NCI-H1105 treated with DMSO at 0.1 percent for 48 hours (cell line): ENCODE measurements at regions not wholly inside any gene's neighbourhood (a gene's known extent, or its start where the extent isn't known, plus 50 kb on each side); places are given as distances from the start of the nearest gene placed in this dataset.

ENCODE experiments used
- DNase-seq: peaks from one replicate; lab custom pipeline; 2025; lab: John Stamatoyannopoulos, UW

DNA sequence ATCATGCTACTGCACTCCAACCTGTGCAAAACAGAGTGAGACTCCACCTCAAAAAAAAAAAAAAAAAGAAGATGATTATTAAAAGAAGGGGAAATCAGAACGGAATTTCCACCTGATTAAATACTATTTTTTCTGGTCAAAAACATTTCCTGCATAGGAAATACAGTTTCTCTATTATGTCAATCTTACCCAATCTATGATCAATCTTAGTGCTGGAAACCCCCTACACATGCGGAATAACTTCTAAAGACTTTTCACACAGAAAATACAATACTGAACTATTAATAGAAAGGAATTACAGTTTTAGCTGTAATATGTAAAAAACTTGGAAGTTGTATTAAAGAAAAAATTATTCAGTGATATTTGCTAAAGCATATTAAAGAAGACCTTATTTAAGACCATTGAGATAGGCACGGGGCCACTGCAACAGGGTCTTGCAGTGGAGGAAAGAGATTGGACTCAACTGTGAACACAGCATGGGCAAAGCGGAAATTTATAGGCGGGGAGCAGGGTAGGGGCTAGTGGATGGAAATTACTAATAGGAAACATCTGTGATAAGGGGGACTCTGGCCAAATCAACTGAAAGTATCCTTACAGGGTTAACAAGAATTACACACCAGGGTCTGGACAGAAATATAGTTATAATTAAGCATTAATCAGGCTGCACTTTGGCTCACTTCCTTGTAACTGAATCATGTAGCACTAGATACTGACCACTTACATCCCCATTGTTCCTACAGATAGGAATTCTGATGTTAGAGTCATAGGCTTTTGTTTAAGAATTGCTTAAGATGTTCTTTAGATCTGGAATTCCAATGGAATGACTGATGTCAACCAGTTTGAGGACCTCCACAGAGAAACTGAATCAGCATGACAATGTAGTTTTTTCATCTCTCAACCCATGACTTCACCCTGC is 411.5 kb upstream of the DDI1 start:
- DNase-seq = no peak

DNA sequence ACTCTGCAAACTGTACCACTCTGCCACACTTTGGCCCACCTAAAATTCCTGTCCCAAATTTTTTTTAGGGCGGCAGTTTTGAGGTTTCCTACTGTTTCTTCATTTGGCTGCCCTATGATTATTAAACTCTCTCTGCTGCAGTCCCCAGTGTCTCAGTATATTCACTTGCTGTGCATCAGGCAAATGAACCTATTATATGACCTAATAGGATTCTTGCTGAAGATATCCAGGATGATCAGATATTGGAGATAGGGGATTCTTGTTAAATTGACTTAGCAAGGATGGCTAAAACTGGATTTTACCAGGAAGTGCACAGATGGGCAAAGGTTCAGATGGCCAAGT is 410.8 kb upstream of the DDI1 start:
- DNase-seq = no peak

- no peak for DNase-seq
Observed at GRCh38 chr11:103628121-103628520, 408.3 kb upstream of the DDI1 start.

- no peak for DNase-seq
Observed at GRCh38 chr11:103631841-103632240, 404.6 kb upstream of the DDI1 start.

- no peak for DNase-seq
Observed at GRCh38 chr11:103633068-103633788, 403.2 kb upstream of the DDI1 start.

DNA sequence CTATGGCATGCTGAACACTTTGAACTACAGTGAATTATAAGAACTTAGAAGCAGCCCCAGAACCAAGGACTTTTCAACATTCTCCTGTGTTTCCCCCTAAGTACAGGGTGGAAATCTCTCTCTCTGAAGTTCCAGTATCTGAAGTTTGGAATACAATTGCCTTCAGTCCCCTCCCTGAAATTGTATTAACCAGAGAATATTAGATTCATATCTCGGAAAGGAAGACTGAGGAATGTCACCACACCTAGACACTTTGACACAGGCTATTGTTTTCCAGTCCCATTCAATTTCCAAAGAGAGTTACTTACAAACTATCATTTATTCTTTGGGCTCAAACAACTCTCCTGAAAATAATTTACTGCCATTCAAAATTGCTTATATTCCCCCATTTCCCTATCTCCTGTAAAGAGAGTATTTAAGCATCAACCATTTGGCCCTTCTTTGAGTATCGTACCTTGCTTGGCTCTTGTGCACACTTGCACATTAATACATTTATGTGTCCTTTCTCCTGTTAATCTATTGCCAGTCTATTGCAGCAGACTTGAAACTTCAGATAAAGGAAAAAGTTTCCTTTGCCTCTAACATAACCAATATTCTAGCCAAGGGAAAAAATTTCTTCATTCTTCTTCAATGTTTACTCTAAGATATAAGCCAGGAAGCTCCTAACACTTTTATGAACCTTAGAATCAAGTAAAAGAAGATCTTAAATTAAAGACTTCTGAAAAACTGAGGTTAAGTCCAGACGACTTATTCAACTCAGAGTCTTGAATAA is 402.4 kb upstream of the DDI1 start:
- no peak for DNase-seq

DNA sequence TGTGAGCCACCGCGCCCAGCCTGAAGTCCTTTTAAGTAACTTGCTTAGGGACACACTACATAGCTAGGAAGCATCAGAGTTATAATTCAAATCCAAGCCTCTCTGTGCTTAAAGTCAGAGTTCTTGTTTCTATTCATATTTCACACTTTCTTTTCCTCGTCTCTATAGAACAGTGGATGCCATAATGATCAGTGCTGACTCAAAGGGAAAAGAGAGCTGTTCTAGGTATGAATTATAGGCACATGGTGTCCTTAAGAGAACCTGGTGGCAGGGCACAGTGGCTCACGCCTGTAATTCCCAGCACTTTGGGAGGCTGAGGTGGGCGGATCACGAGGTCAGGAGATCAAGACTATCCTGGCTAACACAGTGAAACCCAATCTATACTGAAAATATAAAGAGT is 400.2 kb upstream of the DDI1 start:
- DNase-seq = no peak

DNA sequence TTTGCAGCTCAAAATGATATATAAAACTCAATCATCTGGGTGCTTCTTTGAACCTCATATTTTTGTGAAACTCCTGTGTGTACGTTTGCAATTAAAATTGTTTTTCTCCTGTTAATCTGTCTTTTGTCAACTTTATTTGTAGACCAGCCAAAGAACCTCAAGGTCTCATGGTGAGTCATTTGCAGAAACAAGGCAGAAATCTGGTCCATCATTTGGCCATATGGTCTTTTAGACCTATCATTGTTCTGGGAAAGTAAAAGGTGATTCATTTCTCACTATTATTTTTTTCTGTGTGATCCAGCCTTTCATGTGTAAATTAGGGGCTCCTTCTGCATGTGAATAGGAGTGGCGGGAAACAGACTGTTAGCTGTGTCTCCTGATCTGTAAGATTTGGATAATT is 399.1 kb upstream of the DDI1 start:
- DNase-seq = no peak

DNA sequence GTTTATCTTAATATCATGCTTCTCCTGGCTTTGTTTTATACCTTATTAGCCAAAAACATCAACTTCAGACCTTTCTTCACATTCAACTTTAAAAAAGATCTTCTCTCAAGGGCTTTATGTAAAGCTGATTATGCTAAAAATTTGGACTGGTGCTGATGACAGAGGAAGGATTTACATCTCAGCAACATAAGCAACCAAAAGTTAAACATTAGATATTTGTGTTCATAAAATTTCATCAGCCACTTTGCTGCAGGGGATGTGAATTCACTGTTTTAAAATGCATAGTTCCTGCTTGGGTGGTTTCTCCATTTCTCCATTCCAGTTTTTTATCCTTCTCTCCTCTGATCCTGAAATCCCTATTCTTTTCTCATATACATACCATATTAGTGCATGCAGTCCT is 398.6 kb upstream of the DDI1 start:
- no peak for DNase-seq

GRCh38 chr11:103644676-103645075 is 391.8 kb upstream of the DDI1 start:
- no peak for DNase-seq

DNA sequence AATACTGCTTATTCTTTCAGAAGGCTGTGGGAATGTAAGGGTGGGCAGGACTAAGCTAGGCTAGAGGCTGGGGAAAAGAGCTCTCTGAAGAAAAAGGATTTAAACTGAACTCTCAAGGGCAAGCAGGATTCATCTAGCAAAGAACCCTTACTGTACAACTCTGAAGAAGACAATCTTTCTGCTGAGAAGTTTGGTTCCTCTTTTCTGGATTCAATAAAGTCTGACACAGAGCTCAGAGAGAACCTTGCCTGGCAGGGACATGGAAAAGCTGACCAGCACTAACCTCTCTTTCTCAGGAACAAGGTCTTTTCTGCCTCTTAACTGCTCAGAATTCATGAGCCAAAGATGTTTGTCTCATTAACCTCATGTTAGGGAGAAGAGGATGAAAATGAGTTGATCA is 388.4 kb upstream of the DDI1 start:
- no peak for DNase-seq

DNA sequence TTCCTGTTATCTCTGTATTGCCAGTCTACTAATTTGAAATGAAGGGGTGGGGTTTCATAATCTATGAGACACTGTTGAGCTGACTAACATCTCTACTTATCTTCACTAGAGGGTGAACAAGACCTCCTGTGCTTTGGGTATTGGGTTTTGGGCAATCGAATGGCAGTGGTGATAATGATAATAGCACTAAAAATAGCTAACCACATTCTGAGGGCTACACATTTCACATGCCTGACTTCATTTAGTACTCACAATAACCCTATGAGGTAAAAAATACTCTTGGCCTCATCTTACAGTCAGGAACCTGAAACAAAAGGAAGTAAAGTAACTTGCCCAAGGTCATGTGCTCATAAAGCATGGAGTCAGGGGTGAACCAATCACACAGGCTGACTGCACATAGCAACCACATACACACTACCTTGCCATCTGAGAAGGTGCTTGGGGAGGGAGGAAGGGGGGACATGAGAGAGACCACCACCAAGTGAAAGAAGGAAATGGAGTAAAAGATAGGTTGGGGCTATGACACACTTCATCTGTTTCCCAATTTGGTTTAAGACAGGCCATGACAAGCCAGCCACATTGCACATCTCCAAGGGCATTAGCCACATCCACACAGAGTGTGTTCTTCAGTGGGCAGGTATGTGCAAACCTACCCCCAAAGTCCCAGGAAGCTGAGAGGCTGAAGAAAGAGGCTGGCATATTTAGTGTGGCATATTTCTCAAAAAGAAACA is 387.6 kb upstream of the DDI1 start:
- DNase-seq = no peak

GRCh38 chr11:103649401-103649895 is 387.0 kb upstream of the DDI1 start:
- no peak for DNase-seq

- no peak for DNase-seq
Observed at GRCh38 chr11:103650330-103650729, 386.1 kb upstream of the DDI1 start.

DNA sequence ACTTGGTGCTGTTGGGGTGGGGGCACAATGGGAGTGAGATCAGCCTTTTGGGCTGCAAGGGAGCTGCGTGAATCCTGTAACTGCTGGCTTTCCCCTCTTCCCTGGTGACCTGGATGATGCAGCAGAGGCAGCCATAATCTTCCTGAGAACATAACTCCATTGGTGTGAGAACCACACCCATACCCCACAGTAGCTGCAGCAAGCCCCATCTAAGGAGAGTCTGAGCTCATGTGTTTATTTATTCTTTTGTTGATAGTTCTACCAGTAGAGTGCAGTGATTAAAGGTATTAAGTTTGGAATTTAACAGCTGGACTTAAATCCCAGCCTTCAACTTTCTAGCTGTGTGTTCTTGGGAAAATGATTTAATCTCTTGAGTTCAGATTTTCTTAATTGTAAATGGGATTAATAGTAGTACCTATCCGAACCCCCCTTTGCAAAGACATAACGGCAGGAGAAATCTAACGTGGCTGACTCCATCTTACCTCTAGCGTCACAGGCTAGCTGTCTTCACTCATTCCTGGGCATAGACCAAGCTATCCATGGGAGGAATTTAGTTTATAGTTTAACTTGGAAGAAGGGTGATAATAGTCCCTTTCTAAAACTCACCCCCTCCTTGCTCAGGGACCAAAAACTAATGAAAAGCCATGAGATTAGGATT is 385.0 kb upstream of the DDI1 start:
- DNase-seq = no peak

GRCh38 chr11:103652013-103652412 is 384.4 kb upstream of the DDI1 start:
- no peak for DNase-seq

DNA sequence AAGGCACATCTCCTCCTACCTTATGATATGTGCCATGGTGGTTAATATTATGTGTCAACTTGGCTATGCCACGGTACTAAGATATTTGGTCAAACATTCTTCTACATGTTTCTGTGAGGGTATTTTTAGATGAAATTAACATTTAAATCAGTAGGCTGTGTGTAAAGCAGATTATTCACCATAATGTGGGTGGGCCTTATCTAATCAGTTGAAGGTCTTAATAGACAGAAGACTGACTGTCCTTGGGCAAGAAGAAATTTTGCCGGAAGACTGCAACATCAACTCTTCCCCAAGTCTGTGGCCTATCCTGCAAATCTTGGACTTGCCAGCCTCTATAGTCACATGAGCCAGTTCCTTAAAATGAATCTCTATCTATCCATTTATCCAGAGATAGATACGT is 380.1 kb upstream of the DDI1 start:
- no peak for DNase-seq

DNA sequence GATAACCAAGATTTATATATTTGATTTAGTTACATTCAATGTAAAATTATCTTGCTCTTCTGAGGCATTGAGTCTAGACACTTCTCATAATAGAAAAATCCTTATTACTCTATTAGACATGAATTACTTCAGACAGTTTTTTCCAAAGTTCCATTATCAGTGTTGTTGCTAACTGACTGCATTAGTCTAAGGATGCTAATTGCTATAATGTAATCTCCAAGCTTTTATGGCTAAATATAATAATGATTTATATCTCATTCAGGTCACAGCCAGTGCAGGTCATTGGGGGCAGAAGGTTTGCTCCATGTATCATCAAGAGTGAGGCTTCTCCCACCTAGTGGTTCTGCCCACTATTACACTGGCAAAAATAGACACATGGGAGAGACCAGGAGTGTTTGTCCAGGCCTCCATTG is 377.2 kb upstream of the DDI1 start:
- DNase-seq = no peak

GRCh38 chr11:103659743-103660142 is 376.7 kb upstream of the DDI1 start:
- peak; percentile 12 for DNase-seq

DNA sequence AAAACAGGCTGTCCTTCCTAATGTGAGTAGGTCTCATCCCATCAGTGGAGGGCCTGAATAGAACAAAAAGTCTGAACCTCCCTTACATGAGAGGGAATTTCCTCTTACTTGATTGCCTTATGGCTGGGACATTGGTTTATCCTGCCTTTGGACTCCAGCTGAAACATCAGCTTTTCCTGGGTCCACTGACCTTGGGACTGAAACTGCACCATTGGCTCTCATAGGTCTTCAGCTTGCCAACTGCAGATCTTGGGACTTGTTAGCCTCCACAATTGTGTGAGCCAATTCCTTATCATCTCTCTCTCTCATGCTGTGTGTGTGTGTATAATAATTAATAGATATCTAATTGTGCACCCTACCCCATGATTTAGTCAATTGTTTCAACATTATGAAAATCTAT is 375.3 kb upstream of the DDI1 start:
- no peak for DNase-seq

DNA sequence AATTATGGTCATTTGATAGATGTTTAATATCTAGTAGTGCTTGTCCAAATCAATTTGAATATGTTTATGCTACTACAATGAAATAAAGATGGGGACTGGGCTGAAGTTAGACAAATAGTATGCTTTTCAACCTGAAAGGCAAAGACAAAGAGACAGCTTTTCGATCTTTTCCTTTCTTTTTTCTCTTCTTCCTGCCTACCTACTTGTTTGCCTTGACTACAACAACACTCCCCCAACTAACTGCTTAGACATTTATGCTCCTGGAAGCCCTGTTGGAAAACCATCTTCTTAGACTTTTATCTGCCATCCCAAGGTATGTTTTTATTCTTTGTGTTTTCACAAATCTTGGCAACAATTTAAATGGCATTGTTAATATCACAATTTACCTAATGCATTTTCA is 374.4 kb upstream of the DDI1 start:
- no peak for DNase-seq
